Gastrocnemius medialis (tissue), 4 donors: ENCODE measurements at regions not wholly inside any gene's neighbourhood (a gene's known extent, or its start where the extent isn't known, plus 50 kb on each side); places are given as distances from the start of the nearest gene placed in this dataset.

Experiments used
- CTCF ChIP-seq, 5 experiments: fragments of 450-650 bp in 3 of 5; fragments of 200-600 bp in 2 of 5; sonication (generic) in 2 of 5; IDR thresholded peaks in 4 of 5; conservative IDR thresholded peaks in 1 of 5; 1 replicate in 4 of 5; 2 replicates in 1 of 5; pipeline ENCODE4 v1.5.1; 2016 to 2019; ENCODE audit warnings: antibody characterized with exemption in 5 of 5, mild to moderate bottlenecking in 3 of 5, moderate library complexity in 3 of 5
- POLR2A ChIP-seq, 2 donors: fragments of 450-650 bp; IDR thresholded peaks; one replicate each; pipeline ENCODE4 v1.6.1; 2017; ENCODE audit warnings: antibody characterized with exemption in 2 of 2, mild to moderate bottlenecking in 2 of 2, moderate library complexity in 2 of 2

- TF ChIP-seq CTCF (IDR thresholded peaks at IDR 0.05 in 4 of 5, conservative IDR thresholded peaks at IDR 0.05 in 1 of 5) (no peak), POLR2A (IDR thresholded peaks at IDR 0.05) (no peak)
Measured at GRCh38 chr2:226411205-226411604, 388.4 kb downstream of the IRS1 start.
